GM12878 (cell line): ENCODE measurements at regions not wholly inside any gene's neighbourhood (a gene's known extent, or its start where the extent isn't known, plus 50 kb on each side); places are given as distances from the start of the nearest gene placed in this dataset.

Experiments used
- ATAC-seq: fragments of 200-7000 bp; cut with Tn5 transposase; 3 replicates; pipeline ENCODE4 v1.9.1; 2020; ENCODE audit warnings: mild to moderate bottlenecking, moderate library complexity
- BruUV-seq: library from RNA; stranded (reverse); fragments of 400-500 nt; replicated peaks from 2 replicates; lab custom pipeline; 2021; lab: Mats Ljungman, UMichigan
- CTCF ChIA-PET: fragments of 300-600 bp; sonication (Branson Sonifier 250); formaldehyde crosslinking; extraction: SDS; loops from one replicate; lab custom pipeline; 2021; ENCODE audit warnings: inconsistent platforms; lab: Yijun Ruan, JAX
- POLR2A ChIA-PET: fragments of 350-600 bp; formaldehyde crosslinking; extraction: SDS; loops from one replicate; lab custom pipeline; 2021; ENCODE audit warnings: inconsistent platforms; lab: Charles Lee
- RAD21 ChIA-PET: fragments of 300-600 bp; sonication (Branson Sonifier 250); formaldehyde crosslinking; loops from one replicate; lab custom pipeline; 2023; ENCODE audit warnings: antibody characterized with exemption; ENCODE audit not compliant: unreplicated experiment; lab: Charles Lee
- SMC1A ChIA-PET: fragments of 300-600 bp; sonication (Branson Sonifier 250); formaldehyde crosslinking; loops from one replicate; lab custom pipeline; 2023; ENCODE audit not compliant: unreplicated experiment, uncharacterized antibody; lab: Charles Lee
- DNase-seq: peaks from one replicate; pipeline ENCODE4 v3.0.0-alpha.2; 2011; ENCODE audit warnings: low read depth, low spot score
- FAIRE-seq: peaks from 3 replicates; lab custom pipeline; 2011; peaks lifted over from hg19 to GRCh38; lab: Jason Lieb, UNC
- H2AFZ ChIP-seq: 2 replicates; pipeline ENCODE4 v1.6.0; 2011; ENCODE audit warnings: low read depth, low read length, control low read depth; ENCODE audit not compliant: control insufficient read depth
- H3K27ac ChIP-seq: 2 replicates; pipeline ENCODE4 v1.5.1; 2011; ENCODE audit warnings: control low read depth; ENCODE audit not compliant: control insufficient read depth, insufficient read depth
- H3K27me3 ChIP-seq, 2 experiments: replicated peaks in 1 of 2; 2 replicates each; pipeline versions ENCODE4 v1.6.0 to v1.6.1; 2011; ENCODE audit warnings: low read length in 1 of 2; ENCODE audit not compliant: control insufficient read depth in 2 of 2, insufficient read depth in 2 of 2
- H3K36me3 ChIP-seq, 2 experiments: 2 replicates each; pipeline ENCODE4 v1.5.1; 2011; ENCODE audit warnings: low read length in 1 of 2; ENCODE audit not compliant: control insufficient read depth in 2 of 2, insufficient read depth in 2 of 2
- H3K4me1 ChIP-seq: 2 replicates; pipeline ENCODE4 v1.6.1; 2011; ENCODE audit warnings: mild to moderate bottlenecking, low read length, moderate library complexity, mixed read lengths; ENCODE audit not compliant: control insufficient read depth, insufficient read depth
- H3K4me2 ChIP-seq: 2 replicates; pipeline ENCODE4 v1.6.0; 2011; ENCODE audit warnings: control low read depth; ENCODE audit not compliant: control insufficient read depth, insufficient read depth
- H3K4me3 ChIP-seq: fragments of 200-600 bp; sonication (generic); 2 replicates; pipeline ENCODE4 v1.5.1; 2016
- H3K79me2 ChIP-seq: 2 replicates; pipeline ENCODE4 v1.6.0; 2011; ENCODE audit warnings: low read length; ENCODE audit not compliant: control insufficient read depth, insufficient read depth
- H3K9ac ChIP-seq: 2 replicates; pipeline ENCODE4 v1.8.0; 2011; ENCODE audit warnings: low read length, control low read depth, mixed read lengths; ENCODE audit not compliant: control insufficient read depth, insufficient read depth
- H3K9me3 ChIP-seq: replicated peaks from 3 replicates; pipeline ENCODE4 v1.5.1; 2011; ENCODE audit warnings: mild to moderate bottlenecking, low read length; ENCODE audit not compliant: control insufficient read depth, insufficient read depth
- H4K20me1 ChIP-seq: 2 replicates; pipeline ENCODE4 v1.6.0; 2011; ENCODE audit not compliant: control insufficient read depth, insufficient read depth
- ATF3 ChIP-seq: IDR thresholded peaks from 2 replicates; pipeline ENCODE4 v1.6.1; 2011; ENCODE audit warnings: low read depth, mild to moderate bottlenecking, low read length, moderate library complexity, borderline replicate concordance; ENCODE audit errors: extremely low read depth
- CHD2 ChIP-seq: IDR thresholded peaks from 2 replicates; pipeline ENCODE4 v1.6.1; 2011; ENCODE audit warnings: low read depth, low read length, improper control_type of control experiment, borderline replicate concordance
- CREB1 ChIP-seq: IDR thresholded peaks from 2 replicates; pipeline ENCODE4 v1.6.1; 2012; ENCODE audit warnings: low read depth, mild to moderate bottlenecking, inconsistent platforms
- CUX1 ChIP-seq: IDR thresholded peaks from 2 replicates; pipeline ENCODE4 v1.6.1; 2012; ENCODE audit warnings: improper control_type of control experiment, low read depth, low read length; ENCODE audit not compliant: insufficient replicate concordance
- ETV6 ChIP-seq, 2 experiments: fragments of 450-650 bp in 1 of 2; IDR thresholded peaks in 1 of 2; conservative IDR thresholded peaks in 1 of 2; 2 replicates each; pipeline ENCODE4 v1.6.1; 2014; ENCODE audit warnings: antibody characterized with exemption in 1 of 2, borderline replicate concordance in 1 of 2, low read depth in 1 of 2, mild to moderate bottlenecking in 1 of 2, moderate library complexity in 1 of 2
- NFIC ChIP-seq: IDR thresholded peaks from 2 replicates; pipeline ENCODE4 v1.6.1; 2012; ENCODE audit warnings: low read depth, mild to moderate bottlenecking, inconsistent platforms, low read length, moderate library complexity
- NKRF ChIP-seq: fragments of 450-650 bp; conservative IDR thresholded peaks from 2 replicates; pipeline ENCODE4 v1.6.1; 2017; ENCODE audit warnings: mild to moderate bottlenecking, moderate library complexity
- RCOR1 ChIP-seq: conservative IDR thresholded peaks from 2 replicates; pipeline ENCODE4 v1.6.1; 2012; ENCODE audit warnings: low read depth, low read length, improper control_type of control experiment
- REST ChIP-seq: IDR thresholded peaks from 2 replicates; pipeline ENCODE4 v1.6.1; 2012; ENCODE audit warnings: mild to moderate bottlenecking, low read depth, low read length
- RFX5 ChIP-seq: IDR thresholded peaks from 2 replicates; pipeline ENCODE4 v1.6.1; 2011; ENCODE audit warnings: low read depth, low read length, improper control_type of control experiment
- RUNX3 ChIP-seq: IDR thresholded peaks from 2 replicates; pipeline ENCODE4 v1.6.1; 2012; ENCODE audit warnings: low read length, inconsistent platforms
- SMAD1 ChIP-seq: fragments of 450-650 bp; IDR thresholded peaks from 2 replicates; pipeline ENCODE4 v1.6.1; 2018; ENCODE audit warnings: mild to moderate bottlenecking, low read depth; ENCODE audit not compliant: partially characterized antibody
- SPI1 ChIP-seq: IDR thresholded peaks from 2 replicates; pipeline ENCODE4 v1.6.1; 2011; ENCODE audit warnings: low read depth, mild to moderate bottlenecking, low read length, moderate library complexity, borderline replicate concordance; ENCODE audit not compliant: insufficient read depth
- TBL1XR1 ChIP-seq: IDR thresholded peaks from 2 replicates; pipeline ENCODE4 v1.6.1; 2012; ENCODE audit warnings: low read depth, low read length, improper control_type of control experiment
- WGBS: methylation state at CpG from one replicate; pipeline ENCODE4 v1.1.6; 2016; ENCODE audit warnings: low lambda C conversion rate; ENCODE audit not compliant: insufficient replicate concordance, insufficient coverage; ENCODE audit errors: missing lambda C conversion rate; 5-methylcytosine and 5-hydroxymethylcytosine counted together
- in situ Hi-C: fragments of 300-500 bp; cut with MboI; formaldehyde crosslinking; loops from 9 replicates; pipeline ENCODE4 v1.14.3; 2018; ENCODE audit warnings: mixed read lengths
- intact Hi-C: fragments of 100-400 bp; cut with micrococcal nuclease; formaldehyde crosslinking; loops from one replicate; pipeline ENCODE4 v1.14.2; 2022; ENCODE audit not compliant: unreplicated experiment

GRCh38 chr7:153027904-153028303, 268.4 kb downstream of the ACTR3B start:
- no peaks in the 10 kb centered on the region for H3K4me1 ChIP-seq
- H3K79me2 ChIP-seq, result no peaks in the 10 kb centered on the region
- no peaks in the 10 kb centered on the region for H4K20me1 ChIP-seq
- H3K36me3 ChIP-seq, result no peaks in the 10 kb centered on the region
- SMC1A ChIA-PET, result no interaction called here
- H3K9ac ChIP-seq, result no peak overlapping the region
- H3K4me2 ChIP-seq, result no peak overlapping the region
- no peak overlapping the region for H3K27ac ChIP-seq
- DNase-seq (no peak), ATAC-seq (no peak), FAIRE-seq (no peak)
- H3K27me3 ChIP-seq, result no peaks in the 10 kb centered on the region
- H3K9me3 ChIP-seq, result no peaks in the 10 kb centered on the region
- POLR2A ChIA-PET, result no interaction called here
- in situ Hi-C loops, result no loop called here
- no peak overlapping the region for H2AFZ ChIP-seq
- WGBS, result 39% methylated on average over 13 of the region's 13 CpGs
- no peak overlapping the region for H3K4me3 ChIP-seq
- BruUV-seq, result no TSS peak
- CTCF ChIA-PET, result no interaction called here
- RAD21 ChIA-PET, result no interaction called here
- intact Hi-C loops, result no loop called here
- TF ChIP-seq SPI1 (no peak), RFX5 (no peak), TBL1XR1 (no peak), SMAD1 (no peak), RCOR1 (no peak), ETV6 (conservative IDR thresholded peaks at IDR 0.05 in 1 of 2, IDR thresholded peaks at IDR 0.05 in 1 of 2; ENCODE audit: borderline replicate concordance in 1 of 2, low read depth in 1 of 2) (no peak), CUX1 (no peak), RUNX3 (no peak), CREB1 (no peak), ATF3 (no peak), NFIC (no peak), NKRF (no peak), CHD2 (no peak), REST (no peak)
